Osteocyte (in vitro differentiated cells): ENCODE measurements at regions not wholly inside any gene's neighbourhood (a gene's known extent, or its start where the extent isn't known, plus 50 kb on each side); places are given as distances from the start of the nearest gene placed in this dataset.

Experiments used
- DNase-seq: peaks from one replicate; pipeline ENCODE4 v3.0.0; 2021; ENCODE audit warnings: mixed read lengths; ENCODE audit not compliant: unreplicated experiment; ENCODE audit errors: extremely low spot score
- H3K27ac Mint-ChIP-seq: one replicate; pipeline ENCODE4 v1.8.0; 2021; ENCODE audit warnings: mild to moderate bottlenecking, mixed read lengths; ENCODE audit not compliant: unreplicated experiment
- H3K27me3 Mint-ChIP-seq: one replicate; pipeline ENCODE4 v1.8.0; 2021; ENCODE audit warnings: mixed read lengths; ENCODE audit not compliant: unreplicated experiment
- H3K36me3 Mint-ChIP-seq: one replicate; pipeline ENCODE4 v1.8.0; 2021; ENCODE audit warnings: mixed read lengths; ENCODE audit not compliant: unreplicated experiment
- H3K4me1 Mint-ChIP-seq: one replicate; pipeline ENCODE4 v1.8.0; 2021; ENCODE audit warnings: mixed read lengths; ENCODE audit not compliant: unreplicated experiment
- H3K4me3 Mint-ChIP-seq: one replicate; pipeline ENCODE4 v1.8.0; 2021; ENCODE audit warnings: mild to moderate bottlenecking, moderate library complexity, mixed read lengths; ENCODE audit not compliant: unreplicated experiment
- H3K9me3 Mint-ChIP-seq: one replicate; pipeline ENCODE4 v1.8.0; 2021; ENCODE audit warnings: mixed read lengths; ENCODE audit not compliant: unreplicated experiment
- CTCF ChIP-seq: fragments of 200-600 bp; sonication (generic); IDR thresholded peaks from 2 replicates; pipeline ENCODE4 v1.5.0; 2021; ENCODE audit warnings: antibody characterized with exemption, mild to moderate bottlenecking, moderate library complexity

- Mint-ChIP-seq H3K4me3 (no peak overlapping the region), H3K9me3 (peaks cover 11% of the 10 kb centered on the region), H3K27me3 (no peaks in the 10 kb centered on the region), H3K36me3 (peaks cover 8% of the 10 kb centered on the region), H3K27ac (no peak overlapping the region), H3K4me1 (peaks cover 18% of the 10 kb centered on the region)
- TF ChIP-seq CTCF: no peak
- no peak for DNase-seq
Observed at GRCh38 chr10:36183726-36184125, 541.6 kb upstream of the FZD8 start.

- peaks cover 12% of the 10 kb centered on the region for H3K9me3 Mint-ChIP-seq
- peaks cover 20% of the 10 kb centered on the region for H3K4me1 Mint-ChIP-seq
- peaks cover 8% of the 10 kb centered on the region for H3K36me3 Mint-ChIP-seq
- TF ChIP-seq CTCF: no peak
- H3K4me3 Mint-ChIP-seq: no peak overlapping the region
- no peak for DNase-seq
- no peaks in the 10 kb centered on the region for H3K27me3 Mint-ChIP-seq
- no peak overlapping the region for H3K27ac Mint-ChIP-seq
Observed at GRCh38 chr10:36183056-36183455, 541.0 kb upstream of the FZD8 start.

DNA sequence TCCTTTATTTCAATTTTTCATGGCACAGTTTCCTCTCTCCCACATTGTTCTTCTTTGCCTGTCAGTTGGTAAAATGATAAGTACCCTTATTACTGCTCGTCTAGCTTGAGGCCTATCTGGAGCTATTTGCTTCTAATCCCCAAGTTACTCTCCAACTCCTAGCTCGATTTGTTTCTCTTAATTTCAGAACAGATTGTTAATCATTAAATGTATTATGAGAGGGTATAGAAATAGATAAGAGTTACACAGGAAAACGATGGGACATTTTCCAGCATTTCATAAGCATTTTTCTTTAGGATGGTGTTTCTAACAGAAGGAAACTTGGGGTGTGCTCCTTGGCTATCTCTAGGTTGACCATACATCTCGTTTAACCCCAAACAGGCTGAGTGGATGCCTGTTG, 540.5 kb upstream of the FZD8 start:
- no peak overlapping the region for H3K27ac Mint-ChIP-seq
- peaks cover 15% of the 10 kb centered on the region for H3K9me3 Mint-ChIP-seq
- H3K4me3 Mint-ChIP-seq: no peak overlapping the region
- H3K36me3 Mint-ChIP-seq: peaks cover 8% of the 10 kb centered on the region
- TF ChIP-seq CTCF: no peak
- no peaks in the 10 kb centered on the region for H3K27me3 Mint-ChIP-seq
- no peak for DNase-seq
- peaks cover 20% of the 10 kb centered on the region for H3K4me1 Mint-ChIP-seq

DNA sequence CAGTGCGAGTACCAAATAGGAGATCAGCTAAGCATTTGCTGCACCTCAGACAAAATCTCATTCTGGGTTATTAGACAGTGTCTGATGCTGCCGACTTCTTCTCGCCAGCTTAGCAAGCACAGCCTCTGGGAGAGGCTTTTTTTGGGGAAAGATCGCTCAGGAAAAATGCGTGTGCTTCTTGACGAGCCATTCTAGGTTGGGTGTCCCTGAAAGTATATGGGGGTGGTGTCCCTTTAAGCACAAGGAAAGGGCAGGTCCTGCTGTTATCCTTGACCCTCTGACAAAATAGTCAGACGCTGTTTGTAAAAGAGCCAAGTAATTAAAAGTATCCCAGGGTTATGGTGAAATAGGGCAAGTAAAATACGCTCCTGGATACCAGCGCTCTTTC, 540.1 kb upstream of the FZD8 start:
- Mint-ChIP-seq H3K9me3 (peaks cover 15% of the 10 kb centered on the region), H3K27ac (no peak overlapping the region), H3K36me3 (peaks cover 8% of the 10 kb centered on the region), H3K4me3 (no peak overlapping the region), H3K4me1 (peaks cover 20% of the 10 kb centered on the region), H3K27me3 (no peaks in the 10 kb centered on the region)
- no peak for DNase-seq
- TF ChIP-seq CTCF: no peak

- H3K27ac Mint-ChIP-seq: no peak overlapping the region
- no peak for DNase-seq
- H3K36me3 Mint-ChIP-seq: peaks cover 8% of the 10 kb centered on the region
- peaks cover 15% of the 10 kb centered on the region for H3K9me3 Mint-ChIP-seq
- no peak for TF ChIP-seq CTCF
- H3K4me3 Mint-ChIP-seq: no peak overlapping the region
- peaks cover 20% of the 10 kb centered on the region for H3K4me1 Mint-ChIP-seq
- no peaks in the 10 kb centered on the region for H3K27me3 Mint-ChIP-seq
Observed at GRCh38 chr10:36181426-36182178, 539.5 kb upstream of the FZD8 start.
